GM13976 (cell line): ENCODE measurements at regions not wholly inside any gene's neighbourhood (a gene's known extent, or its start where the extent isn't known, plus 50 kb on each side); places are given as distances from the start of the nearest gene placed in this dataset.

Experiments used
- DNase-seq: peaks from one replicate; pipeline ENCODE4 v3.0.0; 2012; ENCODE audit warnings: low spot score
- CTCF ChIP-seq: IDR thresholded peaks from 2 replicates; pipeline ENCODE4 v1.5.1; 2012; ENCODE audit warnings: borderline replicate concordance, mild to moderate bottlenecking; ENCODE audit not compliant: insufficient read depth; ENCODE audit errors: extremely low read depth, missing control alignments, control extremely low read depth
- in situ Hi-C: fragments of 300-500 bp; cut with MboI; formaldehyde crosslinking; loops from one replicate; pipeline ENCODE4 v1.12.0; 2022; ENCODE audit warnings: low sequenced_read_pairs, mixed read lengths, inconsistent platforms; ENCODE audit not compliant: unreplicated experiment

GRCh38 chr18:41353777-41354528 lies 601.1 kb upstream of the PIK3C3 start:
- in situ Hi-C loops = no loop called here
- TF ChIP-seq CTCF = no peak
- DNase-seq = no peak

GRCh38 chr18:41351430-41351829 lies 603.6 kb upstream of the PIK3C3 start:
- in situ Hi-C loops = no loop called here
- no peak for DNase-seq
- no peak for TF ChIP-seq CTCF

GRCh38 chr18:41347057-41347456 lies 608.0 kb upstream of the PIK3C3 start:
- TF ChIP-seq CTCF = no peak

GRCh38 chr18:41343808-41344207 lies 611.2 kb upstream of the PIK3C3 start:
- in situ Hi-C loops = no loop called here
- no peak for TF ChIP-seq CTCF
- DNase-seq = no peak

More at GRCh38 chr18:41347057-41347456, 608.0 kb upstream of the PIK3C3 start:
- DNase-seq = no peak
- in situ Hi-C loops = no loop called here

- in situ Hi-C loops = no loop called here
- no peak for TF ChIP-seq CTCF
Observed at GRCh38 chr18:41338341-41338740, 616.7 kb upstream of the PIK3C3 start.

GRCh38 chr18:41331661-41332060 lies 623.4 kb upstream of the PIK3C3 start:
- no peak for TF ChIP-seq CTCF
- no peak for DNase-seq
- in situ Hi-C loops = no loop called here

More at GRCh38 chr18:41338341-41338740, 616.7 kb upstream of the PIK3C3 start:
- no peak for DNase-seq

- DNase-seq = no peak
- in situ Hi-C loops = no loop called here
- TF ChIP-seq CTCF = no peak
Observed at GRCh38 chr18:41326311-41326710, 628.7 kb upstream of the PIK3C3 start.
